ENCODE measurements at regions not wholly inside any gene's neighbourhood (a gene's known extent, or its start where the extent isn't known, plus 50 kb on each side); places are given as distances from the start of the nearest gene placed in this dataset.

DNA sequence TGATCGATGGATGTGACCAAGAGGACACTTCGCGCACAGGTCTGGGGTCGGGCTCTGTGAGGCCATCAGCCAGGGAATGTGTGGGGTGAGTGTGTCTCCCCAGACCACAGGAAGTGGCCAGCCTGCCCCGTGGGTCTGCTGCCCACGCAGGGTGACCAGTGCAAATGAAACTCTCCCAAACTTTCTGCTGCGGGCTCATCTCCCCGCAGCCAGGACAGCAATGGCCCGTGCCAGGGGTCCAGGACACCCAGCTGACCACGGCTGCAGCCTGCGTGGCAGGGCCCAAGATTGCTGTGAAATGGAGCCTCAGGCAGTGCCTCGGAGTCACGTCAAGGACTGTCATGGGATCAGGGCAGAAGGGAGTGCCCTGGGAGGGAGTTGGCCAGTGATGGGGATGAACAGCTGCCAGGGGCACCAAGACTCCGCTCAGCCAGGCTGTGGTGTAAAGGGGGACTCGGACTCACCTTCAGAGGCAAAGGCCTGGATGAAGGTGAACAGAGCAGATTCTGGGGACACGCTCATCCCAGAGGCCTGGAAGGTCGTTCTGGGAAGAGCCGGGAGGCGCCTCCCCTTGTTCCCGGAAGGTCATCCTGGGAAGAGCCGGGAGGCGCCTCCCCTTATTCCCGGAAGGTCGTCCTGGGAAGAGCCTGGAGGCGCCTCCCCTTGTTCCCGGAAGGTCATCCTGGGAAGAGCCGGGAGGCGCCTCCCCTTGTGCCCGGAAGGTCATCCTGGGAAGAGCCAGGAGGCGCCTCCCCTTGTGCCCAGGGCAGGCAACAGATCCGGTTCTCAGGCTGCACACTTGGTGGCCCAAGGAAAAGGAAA lies 252.6 kb downstream of the BRD1 start:
- no peak for DNase-seq (ENCODE audit: insufficient read length, low spot score)
- no peak for FAIRE-seq

DNA sequence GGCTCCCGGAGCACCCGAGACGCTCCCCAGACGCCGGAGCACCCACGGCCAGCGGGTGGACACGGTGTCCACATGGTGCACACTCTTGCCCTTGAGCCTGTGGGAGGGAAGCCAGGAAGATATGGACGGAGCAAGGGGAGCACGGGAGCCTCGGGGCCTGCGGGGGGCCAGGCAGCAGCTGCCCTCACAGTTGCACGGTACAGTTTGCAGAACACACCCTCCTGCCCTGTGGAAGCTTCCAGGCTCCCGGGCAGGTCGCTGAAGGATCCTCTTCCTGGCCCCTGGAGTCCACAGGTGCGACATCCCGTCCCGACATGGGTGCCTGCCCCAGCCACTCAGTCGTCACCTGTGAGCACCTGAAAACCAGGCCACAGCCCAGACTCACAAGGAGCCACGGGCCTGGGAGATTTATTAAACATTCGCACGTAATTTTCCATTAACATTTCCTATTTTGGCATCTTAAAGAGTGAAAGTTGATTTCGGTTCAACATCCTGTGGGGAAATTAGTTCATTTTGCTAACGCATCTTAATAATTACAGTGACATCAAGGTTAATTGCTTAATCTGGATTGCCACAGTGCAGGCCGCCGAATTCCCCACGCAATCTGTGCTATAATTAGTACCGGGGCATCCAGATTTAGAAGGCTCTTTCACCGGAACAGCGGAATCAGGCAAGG lies 253.3 kb downstream of the BRD1 start:
- DNase-seq (ENCODE audit: insufficient read length, low spot score) (no peak), FAIRE-seq (no peak)

- FAIRE-seq (no peak), DNase-seq (ENCODE audit: insufficient read length, low spot score) (no peak)
These were observed 254.4 kb downstream of the BRD1 start for GRCh38 chr22:49573109-49573765.

DNA sequence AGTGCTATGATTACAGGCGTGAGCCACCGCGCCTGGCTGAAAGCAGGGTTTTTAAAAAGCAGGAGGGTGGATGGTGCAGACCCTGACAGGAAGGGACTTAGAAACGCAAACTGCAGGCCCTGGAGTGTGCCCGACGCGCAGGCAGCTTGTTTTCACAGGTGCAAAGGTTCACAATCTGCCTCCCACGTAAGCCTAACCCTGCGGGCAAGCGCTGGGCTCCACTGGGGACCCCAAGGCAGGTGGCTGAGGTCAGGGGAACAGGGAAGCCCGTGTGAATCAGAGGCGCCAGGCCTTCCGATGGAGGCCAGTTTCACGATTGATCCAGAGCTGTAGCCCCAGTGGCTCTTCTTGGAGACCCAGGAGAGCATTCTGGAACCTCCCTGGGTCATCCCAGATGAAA lies 256.3 kb downstream of the BRD1 start:
- FAIRE-seq (no peak), DNase-seq (ENCODE audit: insufficient read length, low spot score) (no peak)

DNA sequence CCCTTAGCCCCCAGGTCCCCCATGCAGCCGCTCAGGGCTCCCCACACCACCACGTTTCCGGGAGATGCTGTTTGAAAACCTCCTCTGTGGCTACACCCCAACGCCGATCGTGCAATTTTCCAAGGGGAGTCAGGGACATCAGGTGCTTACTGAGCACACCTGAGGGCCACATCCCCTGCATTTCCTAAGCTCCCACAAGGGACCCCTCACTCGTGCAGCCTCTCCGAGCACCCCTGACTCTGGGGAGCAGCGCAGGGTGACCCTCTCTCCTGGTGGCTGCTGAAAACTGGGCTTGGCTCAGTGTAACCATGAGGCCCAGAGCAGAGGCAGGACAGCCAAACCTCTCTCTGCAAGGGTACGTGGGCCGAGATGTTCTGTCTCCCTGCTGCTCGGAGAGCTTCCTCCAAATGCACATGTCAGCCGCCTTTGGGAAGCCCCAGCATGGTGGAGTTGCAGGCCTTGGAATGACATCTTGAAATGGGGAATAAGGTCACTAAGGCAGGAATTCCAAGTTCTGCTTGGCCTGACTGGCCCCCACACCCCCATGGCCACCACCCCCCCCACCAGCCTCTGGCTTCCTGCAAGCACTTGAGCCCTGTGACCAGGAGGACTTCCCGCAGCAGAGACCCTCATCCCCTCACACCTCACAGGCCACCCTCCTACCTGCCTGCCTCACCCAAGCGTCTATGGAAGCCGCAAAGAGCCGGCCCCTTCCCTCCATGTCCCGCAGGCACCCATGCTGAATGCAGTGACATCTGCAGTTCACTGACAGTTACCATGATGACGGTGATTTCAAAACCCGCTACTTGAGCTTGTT lies 257.4 kb downstream of the BRD1 start:
- no peak for FAIRE-seq
- DNase-seq (ENCODE audit: insufficient read length, low spot score), result no peak

GRCh38 chr22:49569286-49570031 lies 258.2 kb downstream of the BRD1 start:
- FAIRE-seq, result no peak
- no peak for DNase-seq (ENCODE audit: insufficient read length, low spot score)

GRCh38 chr22:49568751-49569285 lies 258.9 kb downstream of the BRD1 start:
- no peak for DNase-seq (ENCODE audit: insufficient read length, low spot score)
- FAIRE-seq, result no peak

GRCh38 chr22:49567899-49568750 lies 259.5 kb downstream of the BRD1 start:
- FAIRE-seq, result no peak

DNA sequence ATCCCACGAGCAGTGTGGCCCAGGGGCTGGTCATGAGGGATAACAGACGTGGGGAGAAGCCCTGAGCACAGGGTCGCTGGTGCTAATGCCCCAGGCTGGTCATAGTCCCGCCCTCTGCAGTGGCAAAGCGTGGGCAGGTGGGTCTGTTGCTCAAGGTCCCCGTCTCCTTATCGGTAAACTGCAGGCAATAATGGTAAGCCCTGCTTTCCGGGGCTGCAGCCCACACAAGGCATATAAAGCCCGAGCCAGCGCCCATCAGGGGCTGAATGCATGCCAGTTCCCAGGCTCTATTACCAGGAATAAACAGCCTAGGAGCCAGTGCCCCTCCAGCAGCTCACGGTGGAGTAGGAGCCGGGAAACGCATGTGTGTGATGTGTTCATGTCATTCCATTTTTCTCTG lies 261.0 kb downstream of the BRD1 start:
- FAIRE-seq, result no peak

More at GRCh38 chr22:49567899-49568750, 259.5 kb downstream of the BRD1 start:
- DNase-seq (ENCODE audit: insufficient read length, low spot score), result no peak

DNA sequence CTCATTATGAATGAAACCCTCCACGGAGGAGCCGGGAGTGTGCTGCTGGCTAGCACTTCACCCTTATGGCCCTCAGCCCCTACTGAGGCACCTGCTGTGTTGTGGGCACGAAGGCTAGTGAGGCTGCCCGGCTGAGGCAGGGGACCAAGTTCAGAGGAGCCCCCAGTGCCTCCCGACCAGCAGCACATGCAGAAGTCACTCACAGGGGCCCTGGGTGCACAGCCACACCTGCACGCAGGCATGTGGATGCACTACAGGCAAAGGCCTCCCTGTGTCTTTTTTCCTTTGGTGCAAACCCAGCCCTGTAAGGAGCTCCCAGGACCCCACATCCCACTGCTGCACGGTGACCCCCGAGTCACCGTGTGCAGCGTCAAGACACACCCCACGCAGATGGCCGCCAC lies 261.5 kb downstream of the BRD1 start:
- DNase-seq (ENCODE audit: insufficient read length, low spot score) (no peak), FAIRE-seq (no peak)

More for the DNA sequence above, 261.0 kb downstream of the BRD1 start:
- DNase-seq (ENCODE audit: insufficient read length, low spot score), result no peak

DNA sequence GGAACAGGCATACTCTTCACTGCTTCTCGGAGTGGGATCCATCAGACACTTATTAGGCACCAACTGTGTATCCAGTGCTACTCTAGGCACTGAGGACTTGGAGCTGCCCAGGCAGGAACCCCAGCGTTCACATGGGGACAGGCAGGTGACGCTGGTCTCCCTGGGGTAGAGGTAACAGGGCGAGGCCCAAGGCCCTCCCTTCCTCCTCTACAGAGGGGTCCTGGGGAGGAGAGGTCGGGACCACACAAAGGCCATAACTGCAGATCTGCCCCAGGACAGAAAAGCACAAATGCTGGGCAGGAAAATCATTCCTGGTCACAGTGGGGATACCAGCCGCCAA lies 262.2 kb downstream of the BRD1 start:
- DNase-seq (ENCODE audit: insufficient read length, low spot score), result no peak
- no peak for FAIRE-seq

DNA sequence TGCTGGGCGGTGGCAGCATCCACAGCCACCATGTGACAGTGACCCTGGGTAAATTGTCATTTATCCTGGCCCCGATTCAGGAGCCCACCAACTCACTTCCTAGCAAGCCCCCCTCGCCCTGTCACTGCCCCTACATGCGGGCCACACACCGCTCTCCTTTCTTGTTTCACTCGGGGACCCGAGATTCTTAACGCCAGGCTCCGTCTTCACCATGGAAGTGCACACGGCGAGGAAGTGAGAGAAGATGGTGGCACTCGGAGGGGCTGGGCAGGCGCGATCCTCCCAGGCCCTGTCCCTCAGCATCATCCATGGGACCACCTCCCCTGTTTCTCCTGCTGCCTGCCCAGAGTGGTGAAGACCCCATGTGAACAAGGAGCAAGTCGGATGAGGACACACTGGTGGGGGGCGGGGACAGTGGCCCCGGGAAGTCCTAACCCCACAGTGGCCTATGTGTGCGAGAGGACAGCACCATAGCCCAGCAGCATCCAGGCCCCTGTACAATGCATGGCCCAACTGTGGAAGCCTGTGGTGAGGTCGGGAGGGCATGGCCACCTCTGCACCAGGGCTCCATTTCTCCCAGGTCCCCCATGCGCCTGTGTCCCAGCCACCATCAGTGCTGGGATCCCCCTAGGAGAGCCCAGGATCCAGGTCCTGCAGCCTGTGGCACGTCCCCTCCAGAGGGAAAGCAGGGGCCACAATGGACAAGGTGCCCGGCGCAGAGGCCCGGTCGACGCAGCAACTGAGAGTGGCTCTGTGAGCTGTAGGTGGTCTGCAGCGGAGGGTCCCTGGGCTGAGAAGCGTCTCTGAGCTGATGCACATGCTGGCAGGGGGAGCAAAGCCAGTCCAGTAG lies 262.8 kb downstream of the BRD1 start:
- FAIRE-seq (no peak), DNase-seq (ENCODE audit: insufficient read length, low spot score) (no peak)

DNA sequence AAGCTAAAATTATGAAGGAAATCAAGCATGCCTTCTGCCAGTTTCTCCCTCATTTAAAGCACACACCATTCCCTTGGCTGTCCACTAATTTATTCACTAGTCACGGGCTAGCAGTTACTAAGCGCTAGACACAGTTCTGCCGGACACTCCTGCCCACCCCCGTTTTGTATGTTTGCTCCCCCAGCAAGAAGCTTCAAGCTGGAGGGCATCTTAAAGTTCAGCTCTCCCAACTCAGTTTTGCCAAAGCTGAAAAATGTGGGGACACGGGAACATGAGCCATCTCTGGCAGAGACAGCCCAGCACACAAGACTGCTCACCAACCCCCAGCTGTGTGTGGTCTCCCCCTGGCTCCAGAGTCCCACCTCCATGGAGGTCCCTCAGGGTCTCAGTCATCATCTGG lies 263.6 kb downstream of the BRD1 start:
- FAIRE-seq, result no peak

GRCh38 chr22:49562685-49563249 lies 264.9 kb downstream of the BRD1 start:
- peak; percentile 26 for FAIRE-seq

More for the DNA sequence above, 263.6 kb downstream of the BRD1 start:
- no peak for DNase-seq (ENCODE audit: insufficient read length, low spot score)

DNA sequence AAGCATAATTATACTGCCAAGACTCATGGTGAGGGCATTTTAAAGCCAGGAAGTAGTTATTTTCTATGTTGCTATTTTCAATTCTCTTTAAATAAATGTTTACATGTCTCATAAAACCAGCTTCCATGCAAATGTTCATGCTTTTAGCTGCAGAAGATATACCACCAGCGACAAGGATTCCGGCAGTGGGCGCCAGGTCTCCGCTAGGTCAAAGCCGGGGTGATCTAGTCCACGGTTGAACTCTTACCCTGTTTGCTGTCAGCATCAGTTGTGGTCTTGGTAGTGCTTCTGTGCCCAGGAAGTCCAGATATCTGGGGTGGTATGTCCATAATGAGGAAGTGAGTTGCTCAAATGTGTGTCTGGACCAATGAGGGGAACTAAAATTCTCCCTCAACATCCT lies 265.7 kb downstream of the BRD1 start:
- FAIRE-seq (no peak), DNase-seq (ENCODE audit: insufficient read length, low spot score) (no peak)

More at GRCh38 chr22:49562685-49563249, 264.9 kb downstream of the BRD1 start:
- DNase-seq (ENCODE audit: insufficient read length, low spot score), result no peak

GRCh38 chr22:49561338-49561737 lies 266.3 kb downstream of the BRD1 start:
- no peak for FAIRE-seq
- no peak for DNase-seq (ENCODE audit: insufficient read length, low spot score)

DNA sequence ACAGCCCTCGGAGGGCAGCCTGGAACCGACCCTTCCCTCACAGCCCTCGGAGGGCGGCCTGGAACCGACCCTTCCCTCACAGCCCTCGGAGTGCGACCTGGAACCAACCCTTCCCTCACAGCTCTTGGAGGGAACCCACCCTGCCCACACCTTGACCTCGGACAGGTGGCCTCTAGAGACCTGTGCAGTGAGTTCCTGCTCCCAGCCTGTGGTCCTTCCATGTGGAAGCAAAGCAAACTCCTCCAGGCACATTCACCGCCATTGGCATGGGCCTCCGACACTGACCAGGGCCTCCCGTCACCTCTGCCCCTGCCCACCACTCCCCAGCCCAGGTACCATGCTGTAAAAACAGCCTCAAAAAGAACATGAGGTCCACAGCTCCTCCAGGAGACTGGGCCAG lies 272.1 kb downstream of the BRD1 start:
- DNase-seq (ENCODE audit: insufficient read length, low spot score), result no peak
- no peak for FAIRE-seq

DNA sequence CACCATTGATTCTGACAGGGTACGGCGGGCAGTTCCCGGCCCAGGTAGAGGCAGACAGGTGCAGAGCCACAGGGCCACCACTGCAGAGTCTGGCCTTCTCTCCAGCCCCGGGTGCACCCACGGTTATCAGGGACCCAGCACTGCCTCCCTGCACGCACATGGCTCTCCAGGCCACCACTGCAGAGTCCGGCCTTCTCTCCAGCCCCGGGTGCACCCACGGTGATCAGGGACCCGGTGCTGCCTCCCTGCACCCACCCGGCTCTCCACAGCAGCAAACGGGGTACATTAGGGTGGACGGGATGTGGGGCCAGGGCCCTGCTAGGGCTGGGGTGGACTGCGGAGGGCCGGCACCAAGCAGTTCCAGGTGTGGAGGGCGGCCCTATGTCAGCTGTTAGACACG lies 272.9 kb downstream of the BRD1 start:
- FAIRE-seq, result no peak
- DNase-seq (ENCODE audit: insufficient read length, low spot score), result no peak

Measured in HTR-8/SVneo (cell line).